Breast epithelium (tissue), 4 donors: ENCODE measurements at regions not wholly inside any gene's neighbourhood (a gene's known extent, or its start where the extent isn't known, plus 50 kb on each side); places are given as distances from the start of the nearest gene placed in this dataset.
"Not testable (repeated sequence)": the region's sequence is repeated elsewhere in the genome, so short reads cannot be mapped to it uniquely, and the experiment has no call there.

Experiments used
- DNase-seq, 2 donors: peaks; one replicate each; pipeline ENCODE4 v3.0.0-alpha.2; 2019; ENCODE audit warnings: low spot score in 2 of 2
- H3K27ac ChIP-seq, 2 donors: fragments of 200-600 bp; sonication (generic) in 1 of 2; one replicate each; pipeline ENCODE4 v1.5.1; 2016 to 2019; ENCODE audit warnings: mild to moderate bottlenecking in 1 of 2
- H3K27me3 ChIP-seq, 2 donors: fragments of 200-600 bp; sonication (generic) in 1 of 2; one replicate each; pipeline versions ENCODE4 v1.5.1 to v1.6.0; 2017 to 2019; ENCODE audit warnings: control low read depth in 1 of 2, mild to moderate bottlenecking in 1 of 2
- H3K36me3 ChIP-seq: fragments of 200-600 bp; one replicate; pipeline ENCODE4 v1.5.1; 2019
- H3K4me1 ChIP-seq, 2 donors: fragments of 200-600 bp; sonication (generic); one replicate each; pipeline ENCODE4 v1.5.1; 2016 to 2019; ENCODE audit warnings: control low read depth in 1 of 2
- H3K4me3 ChIP-seq, 3 donors: fragments of 200-600 bp; sonication (generic); 1 replicate in 2 of 3; 2 replicates in 1 of 3; pipeline ENCODE4 v1.5.1; 2016 to 2019; ENCODE audit warnings: mild to moderate bottlenecking in 3 of 3, moderate library complexity in 2 of 3
- H3K9me3 ChIP-seq, 2 donors: fragments of 200-600 bp; sonication (generic) in 1 of 2; one replicate each; pipeline ENCODE4 v1.5.1; 2016 to 2019; ENCODE audit warnings: control low read depth in 1 of 2
- POLR2A ChIP-seq: fragments of 450-650 bp; IDR thresholded peaks from one replicate; pipeline ENCODE4 v1.6.1; 2016; ENCODE audit warnings: antibody characterized with exemption, mild to moderate bottlenecking, moderate library complexity
- POLR2AphosphoS5 ChIP-seq, 3 donors: sonication (generic); formaldehyde crosslinking; IDR thresholded peaks; one replicate each; pipeline ENCODE4 v1.6.1; 2017; ENCODE audit warnings: antibody characterized with exemption in 3 of 3
- intact Hi-C: fragments of 100-400 bp; cut with DNase I; formaldehyde crosslinking; loops from one replicate; pipeline ENCODE4 v1.15.1; 2023; ENCODE audit warnings: low total_unique reads
- TF ChIP-seq, protein P1 (sequence below), 3 donors: fragments of 450-650 bp; IDR thresholded peaks; one replicate each; pipeline ENCODE4 v1.5.1; 2016 to 2017; ENCODE audit warnings: antibody characterized with exemption in 3 of 3, mild to moderate bottlenecking in 3 of 3, moderate library complexity in 3 of 3

DNA sequence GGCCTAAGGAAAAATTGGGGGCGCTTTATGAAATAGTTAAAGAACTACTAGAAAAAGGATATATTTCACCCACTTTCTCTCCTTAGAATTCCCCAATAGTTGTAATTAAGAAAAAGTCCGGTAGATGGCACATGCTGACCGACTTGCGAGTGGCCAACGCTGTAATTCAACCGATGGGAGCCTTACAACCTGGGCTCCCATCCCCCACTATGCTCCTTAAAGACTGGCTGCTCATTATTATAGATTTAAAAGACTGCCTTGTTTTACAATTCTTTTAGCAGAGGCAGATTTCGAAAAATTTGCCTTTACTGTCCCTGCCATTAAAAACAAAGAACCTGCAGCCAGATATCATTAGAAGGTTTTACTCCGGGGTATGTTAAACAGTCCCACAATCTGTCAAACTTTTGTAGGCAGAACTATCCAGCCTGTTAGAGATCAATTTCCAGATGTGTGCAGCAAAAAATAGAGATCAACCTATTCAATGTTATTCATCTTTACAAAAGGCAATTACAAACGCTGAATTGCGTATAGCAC is 58.5 kb upstream of the PRSS16 start:
- peak in 1 of 2 donors; percentile 36 for DNase-seq
- intact Hi-C loops = no loop called here

DNA sequence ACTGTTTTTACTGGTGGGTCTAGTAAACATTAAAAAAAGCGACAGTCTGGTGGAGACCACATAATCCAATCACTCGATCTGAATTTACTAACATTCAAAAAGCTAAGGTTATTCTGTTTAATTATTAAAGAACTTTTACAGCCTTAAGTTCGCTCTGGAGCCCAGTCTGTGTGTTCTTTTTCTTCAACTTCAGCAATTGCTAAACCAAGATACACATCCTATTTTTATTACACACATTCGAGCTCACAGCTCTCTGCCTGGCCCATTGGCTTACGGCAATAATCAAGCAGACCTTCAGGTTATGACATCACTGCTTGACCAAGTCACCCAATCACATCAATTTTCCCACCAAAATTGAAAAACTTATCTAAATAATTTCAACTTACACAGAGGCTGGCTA is 57.4 kb upstream of the PRSS16 start:
- H3K4me1 ChIP-seq = no peaks in the 10 kb centered on the region
- no peak overlapping the region for H3K4me3 ChIP-seq
- no peaks in the 10 kb centered on the region for H3K27me3 ChIP-seq
- no peak for TF ChIP-seq POLR2A
- TF ChIP-seq, protein P1, sequence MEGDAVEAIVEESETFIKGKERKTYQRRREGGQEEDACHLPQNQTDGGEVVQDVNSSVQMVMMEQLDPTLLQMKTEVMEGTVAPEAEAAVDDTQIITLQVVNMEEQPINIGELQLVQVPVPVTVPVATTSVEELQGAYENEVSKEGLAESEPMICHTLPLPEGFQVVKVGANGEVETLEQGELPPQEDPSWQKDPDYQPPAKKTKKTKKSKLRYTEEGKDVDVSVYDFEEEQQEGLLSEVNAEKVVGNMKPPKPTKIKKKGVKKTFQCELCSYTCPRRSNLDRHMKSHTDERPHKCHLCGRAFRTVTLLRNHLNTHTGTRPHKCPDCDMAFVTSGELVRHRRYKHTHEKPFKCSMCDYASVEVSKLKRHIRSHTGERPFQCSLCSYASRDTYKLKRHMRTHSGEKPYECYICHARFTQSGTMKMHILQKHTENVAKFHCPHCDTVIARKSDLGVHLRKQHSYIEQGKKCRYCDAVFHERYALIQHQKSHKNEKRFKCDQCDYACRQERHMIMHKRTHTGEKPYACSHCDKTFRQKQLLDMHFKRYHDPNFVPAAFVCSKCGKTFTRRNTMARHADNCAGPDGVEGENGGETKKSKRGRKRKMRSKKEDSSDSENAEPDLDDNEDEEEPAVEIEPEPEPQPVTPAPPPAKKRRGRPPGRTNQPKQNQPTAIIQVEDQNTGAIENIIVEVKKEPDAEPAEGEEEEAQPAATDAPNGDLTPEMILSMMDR (IDR thresholded peaks at IDR 0.05) = no peak
- TF ChIP-seq POLR2AphosphoS5 (IDR thresholded peaks at IDR 0.05) = no peak
- no peaks in the 10 kb centered on the region for H3K9me3 ChIP-seq
- no peak overlapping the region for H3K27ac ChIP-seq
- no peak for DNase-seq
- no peaks in the 10 kb centered on the region for H3K36me3 ChIP-seq
- intact Hi-C loops = no loop called here

More for the DNA sequence above, 58.5 kb upstream of the PRSS16 start:
- Histone ChIP-seq H3K4me3 (peak overlapping the region; percentile 52 to 70 (median 57)), H3K4me1 (no peaks in the 10 kb centered on the region), H3K9me3 (no peaks in the 10 kb centered on the region), H3K36me3 (no peaks in the 10 kb centered on the region), H3K27me3 (no peaks in the 10 kb centered on the region), H3K27ac (peak overlapping the region; percentile 74 to 78)
- TF ChIP-seq, protein P1 (IDR thresholded peaks at IDR 0.05) = peak; percentile 32 to 81 (median 74)
- no peak for TF ChIP-seq POLR2A
- TF ChIP-seq POLR2AphosphoS5 (IDR thresholded peaks at IDR 0.05) = peak in 1 of 3 donors; percentile 1

DNA sequence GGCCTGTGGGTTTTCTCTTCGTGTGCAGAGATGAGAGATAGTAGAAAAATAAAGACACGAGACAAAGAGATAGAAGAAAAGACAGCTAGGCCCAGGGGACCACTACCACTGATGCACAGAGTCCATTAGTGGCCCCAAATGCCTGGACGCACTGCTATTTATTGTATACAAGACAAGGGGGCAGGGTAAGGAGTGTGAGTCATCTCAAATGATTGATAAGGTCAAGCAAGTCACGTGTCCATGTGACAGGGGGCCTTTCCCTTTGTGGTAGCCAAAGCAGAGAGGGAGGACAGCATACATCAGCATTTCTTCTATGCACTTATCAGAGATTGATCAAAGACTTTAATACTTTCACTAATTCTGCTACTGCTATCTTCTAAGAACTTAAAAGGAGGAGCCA is 53.0 kb upstream of the PRSS16 start:
- H3K4me3 ChIP-seq, H3K27ac ChIP-seq, H3K4me1 ChIP-seq, H3K9me3 ChIP-seq, DNase-seq, H3K36me3 ChIP-seq, intact Hi-C loops, H3K27me3 ChIP-seq: not testable (repeated sequence)

DNA sequence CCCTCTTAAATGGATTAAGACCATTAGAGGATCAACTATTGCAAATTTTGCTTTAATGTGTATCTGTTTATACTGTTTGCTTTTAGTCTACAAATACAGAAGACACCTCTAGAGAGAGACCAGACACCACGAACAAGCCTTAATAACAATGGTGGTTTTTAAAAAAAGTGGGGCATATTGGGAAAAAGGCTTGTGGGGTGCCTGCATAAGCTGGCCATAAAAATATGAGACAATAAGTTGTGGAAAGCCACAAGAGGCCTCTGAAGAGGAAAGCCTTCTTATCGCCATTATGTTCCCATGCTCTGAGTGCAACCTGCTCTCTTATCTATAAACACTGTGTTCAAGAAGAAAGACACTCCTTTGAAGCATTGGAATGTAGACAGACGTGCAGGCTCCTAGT is 52.0 kb upstream of the PRSS16 start:
- H3K4me3 ChIP-seq, H3K4me1 ChIP-seq, H3K36me3 ChIP-seq, DNase-seq, H3K27me3 ChIP-seq, H3K9me3 ChIP-seq, intact Hi-C loops, H3K27ac ChIP-seq: not testable (repeated sequence)
